ENCODE measurements at regions not wholly inside any gene's neighbourhood (a gene's known extent, or its start where the extent isn't known, plus 50 kb on each side); places are given as distances from the start of the nearest gene placed in this dataset.
A peak's percentile ranks its signal among the peaks of the same experiment; 100 is the strongest.

GRCh38 chr6:4574007-4574406 is 202.2 kb upstream of the CDYL start:
- intact Hi-C loops (cut with micrococcal nuclease), result no loop called here
- DNase-seq (no peak), ATAC-seq (no peak)

- DNase-seq, result no peak
- intact Hi-C loops (cut with micrococcal nuclease), result no loop called here
- ATAC-seq, result no peak
Measured at GRCh38 chr6:4571011-4571410, 205.2 kb upstream of the CDYL start.

- intact Hi-C loops (cut with micrococcal nuclease), result no loop called here
- ATAC-seq (no peak), DNase-seq (no peak)
Measured at GRCh38 chr6:4568138-4568537, 208.1 kb upstream of the CDYL start.

GRCh38 chr6:4567141-4567540 is 209.1 kb upstream of the CDYL start:
- no peak for ATAC-seq
- intact Hi-C loops (cut with micrococcal nuclease), result no loop called here
- DNase-seq, result no peak

- ATAC-seq (no peak), DNase-seq (no peak)
- intact Hi-C loops (cut with micrococcal nuclease), result no loop called here
Measured at GRCh38 chr6:4565301-4566250, 210.6 kb upstream of the CDYL start.

GRCh38 chr6:4564801-4565271 is 211.4 kb upstream of the CDYL start:
- ATAC-seq (no peak), DNase-seq (no peak)
- intact Hi-C loops (cut with micrococcal nuclease), result no loop called here

GRCh38 chr6:4563877-4564276 is 212.3 kb upstream of the CDYL start:
- intact Hi-C loops (cut with micrococcal nuclease), result no loop called here
- ATAC-seq (no peak), DNase-seq (no peak)

GRCh38 chr6:4563156-4563555 is 213.0 kb upstream of the CDYL start:
- ATAC-seq, result no peak
- DNase-seq, result no peak
- intact Hi-C loops (cut with micrococcal nuclease), result no loop called here

- DNase-seq, result no peak
- intact Hi-C loops (cut with micrococcal nuclease), result no loop called here
Measured at GRCh38 chr6:4561773-4562400, 214.3 kb upstream of the CDYL start.

GRCh38 chr6:4561078-4561435 is 215.1 kb upstream of the CDYL start:
- intact Hi-C loops (cut with micrococcal nuclease), result no loop called here
- ATAC-seq, result no peak
- DNase-seq, result no peak

More at GRCh38 chr6:4561773-4562400, 214.3 kb upstream of the CDYL start:
- ATAC-seq, result no peak

GRCh38 chr6:4560221-4561077 is 215.8 kb upstream of the CDYL start:
- intact Hi-C loops (cut with micrococcal nuclease), result no loop called here
- ATAC-seq (no peak), DNase-seq (no peak)

GRCh38 chr6:4559281-4559875 is 216.8 kb upstream of the CDYL start:
- no peak for DNase-seq
- intact Hi-C loops (cut with micrococcal nuclease), result no loop called here
- ATAC-seq, result no peak

GRCh38 chr6:4554645-4555044 is 221.6 kb upstream of the CDYL start:
- no peak for ATAC-seq
- DNase-seq, result no peak
- intact Hi-C loops (cut with micrococcal nuclease), result no loop called here

- ATAC-seq (no peak), DNase-seq (no peak)
- intact Hi-C loops (cut with micrococcal nuclease), result no loop called here
Measured at GRCh38 chr6:4553387-4553786, 222.8 kb upstream of the CDYL start.

- DNase-seq (no peak), ATAC-seq (no peak)
- intact Hi-C loops (cut with micrococcal nuclease), result no loop called here
Measured at GRCh38 chr6:4550227-4550597, 226.0 kb upstream of the CDYL start.

- intact Hi-C loops (cut with micrococcal nuclease), result no loop called here
- DNase-seq (no peak), ATAC-seq (no peak)
Measured at GRCh38 chr6:4549556-4550226, 226.5 kb upstream of the CDYL start.

- ATAC-seq (peak; percentile 44), DNase-seq (no peak)
- intact Hi-C loops (cut with micrococcal nuclease), result no loop called here
Measured at GRCh38 chr6:4545893-4546292, 230.3 kb upstream of the CDYL start.

GRCh38 chr6:4543596-4543995 is 232.6 kb upstream of the CDYL start:
- DNase-seq (no peak), ATAC-seq (no peak)
- intact Hi-C loops (cut with micrococcal nuclease), result no loop called here

GRCh38 chr6:4533576-4533975 is 242.6 kb upstream of the CDYL start:
- no peak for DNase-seq
- no peak for ATAC-seq
- intact Hi-C loops (cut with micrococcal nuclease), result no loop called here

Measured in left ventricle myocardium superior (tissue), 1 donor.